Lower lobe of right lung (tissue), 2 donors: ENCODE measurements at regions not wholly inside any gene's neighbourhood (a gene's known extent, or its start where the extent isn't known, plus 50 kb on each side); places are given as distances from the start of the nearest gene placed in this dataset.

Source experiments
- ATAC-seq, 2 donors: fragments of 200-7000 bp; cut with Tn5 transposase; one replicate each; pipeline ENCODE4 v1.9.1; 2020 to 2022; ENCODE audit warnings: mild to moderate bottlenecking in 2 of 2, moderate library complexity in 2 of 2
- DNase-seq: peaks from one replicate; pipeline ENCODE4 v3.0.0-alpha.2; 2020
- H3K27ac ChIP-seq: fragments of 200-600 bp; one replicate; pipeline ENCODE4 v1.8.0; 2022
- H3K27me3 ChIP-seq: fragments of 200-600 bp; one replicate; pipeline ENCODE4 v1.8.0; 2022; ENCODE audit warnings: low read depth
- H3K36me3 ChIP-seq: fragments of 200-600 bp; one replicate; pipeline ENCODE4 v1.8.0; 2022; ENCODE audit warnings: mild to moderate bottlenecking
- H3K4me1 ChIP-seq: fragments of 200-600 bp; one replicate; pipeline ENCODE4 v1.8.0; 2022
- H3K4me3 ChIP-seq: fragments of 200-600 bp; one replicate; pipeline ENCODE4 v1.8.0; 2022; ENCODE audit warnings: mild to moderate bottlenecking
- H3K9me3 ChIP-seq: fragments of 200-600 bp; one replicate; pipeline ENCODE4 v1.8.0; 2022
- CTCF ChIP-seq: fragments of 200-600 bp; IDR thresholded peaks from one replicate; pipeline ENCODE4 v1.8.0; 2022; ENCODE audit warnings: antibody characterized with exemption, mild to moderate bottlenecking
- intact Hi-C: fragments of 100-400 bp; cut with DNase I; formaldehyde crosslinking; loops from one replicate; pipeline ENCODE4 v1.11.0; 2022
- donor health status: DM: no; HTN: yes; CAD: no; lungs with severe emphysema.

GRCh38 chr5:39502704-39503103, 77.9 kb upstream of the DAB2 start:
- Histone ChIP-seq H3K4me1 (peaks cover 33% of the 10 kb centered on the region), H3K36me3 (no peaks in the 10 kb centered on the region), H3K27me3 (no peaks in the 10 kb centered on the region), H3K4me3 (no peak overlapping the region), H3K9me3 (no peaks in the 10 kb centered on the region), H3K27ac (peak overlapping the region; percentile 61)
- DNase-seq: no peak
- peak in 1 of 2 donors; percentile 16 for ATAC-seq
- no peak for TF ChIP-seq CTCF
- intact Hi-C loops: no loop called here

GRCh38 chr5:39501397-39501796, 76.6 kb upstream of the DAB2 start:
- Histone ChIP-seq H3K4me3 (no peak overlapping the region), H3K36me3 (no peaks in the 10 kb centered on the region), H3K27me3 (no peaks in the 10 kb centered on the region), H3K4me1 (peaks cover 34% of the 10 kb centered on the region), H3K27ac (no peak overlapping the region), H3K9me3 (no peaks in the 10 kb centered on the region)
- DNase-seq (no peak), ATAC-seq (no peak)
- TF ChIP-seq CTCF: no peak
- intact Hi-C loops: no loop called here

GRCh38 chr5:39500551-39501175, 75.9 kb upstream of the DAB2 start:
- Histone ChIP-seq H3K27ac (no peak overlapping the region), H3K36me3 (no peaks in the 10 kb centered on the region), H3K4me3 (no peak overlapping the region), H3K27me3 (no peaks in the 10 kb centered on the region), H3K4me1 (peaks cover 34% of the 10 kb centered on the region), H3K9me3 (no peaks in the 10 kb centered on the region)
- no peak for ATAC-seq
- intact Hi-C loops: no loop called here
- DNase-seq: no peak
- no peak for TF ChIP-seq CTCF

- ATAC-seq (no peak), DNase-seq (no peak)
- intact Hi-C loops: no loop called here
- TF ChIP-seq CTCF: no peak
- peaks cover 41% of the 10 kb centered on the region for H3K4me1 ChIP-seq
- H3K4me3 ChIP-seq: no peak overlapping the region
- no peaks in the 10 kb centered on the region for H3K36me3 ChIP-seq
- no peak overlapping the region for H3K27ac ChIP-seq
- H3K27me3 ChIP-seq: no peaks in the 10 kb centered on the region
- H3K9me3 ChIP-seq: no peaks in the 10 kb centered on the region
These were observed 73.6 kb upstream of the DAB2 start for GRCh38 chr5:39498278-39498952.

GRCh38 chr5:39497322-39497721, 72.5 kb upstream of the DAB2 start:
- Histone ChIP-seq H3K9me3 (no peaks in the 10 kb centered on the region), H3K4me1 (peaks cover 31% of the 10 kb centered on the region), H3K27me3 (no peaks in the 10 kb centered on the region), H3K36me3 (no peaks in the 10 kb centered on the region), H3K27ac (no peak overlapping the region), H3K4me3 (no peak overlapping the region)
- DNase-seq (no peak), ATAC-seq (no peak)
- intact Hi-C loops: no loop called here
- no peak for TF ChIP-seq CTCF
